Panc1 (cell line): ENCODE measurements at regions not wholly inside any gene's neighbourhood (a gene's known extent, or its start where the extent isn't known, plus 50 kb on each side); places are given as distances from the start of the nearest gene placed in this dataset.

ENCODE experiments used
- ATAC-seq: fragments of 200-7000 bp; cut with Tn5 transposase; 2 replicates; pipeline ENCODE4 v1.9.1; 2020; ENCODE audit warnings: mild to moderate bottlenecking, moderate library complexity
- BruUV-seq: library from RNA; stranded (reverse); fragments of 400-500 nt; replicated peaks from 2 replicates; lab custom pipeline; 2021; lab: Mats Ljungman, UMichigan
- CTCF ChIA-PET: fragments of 300-600 bp; sonication (Branson Sonifier 250); formaldehyde crosslinking; loops from one replicate; lab custom pipeline; 2022; ENCODE audit warnings: antibody characterized with exemption; lab: Charles Lee
- POLR2A ChIA-PET: fragments of 300-600 bp; sonication (Branson Sonifier 250); formaldehyde crosslinking; loops from one replicate; lab custom pipeline; 2022; ENCODE audit warnings: antibody characterized with exemption; lab: Charles Lee
- DNase-seq: peaks from one replicate; pipeline ENCODE4 v3.0.0-alpha.2; 2010; ENCODE audit warnings: low read depth, low spot score
- H3K27ac ChIP-seq: 2 replicates; pipeline ENCODE4 v1.5.1; 2011; ENCODE audit warnings: mild to moderate bottlenecking, low read length, inconsistent platforms
- H3K27me3 ChIP-seq: fragments of 200-500 bp; sonication (Bioruptor generic); 2 replicates; pipeline ENCODE4 v1.6.0; 2014; ENCODE audit warnings: low read length, inconsistent platforms; ENCODE audit not compliant: control insufficient read depth, insufficient read depth
- H3K36me3 ChIP-seq: fragments of 200-500 bp; sonication (Bioruptor generic); 2 replicates; pipeline ENCODE4 v1.5.1; 2014; ENCODE audit warnings: inconsistent platforms, mild to moderate bottlenecking, low read length, moderate library complexity; ENCODE audit not compliant: control insufficient read depth, insufficient read depth
- H3K4me1 ChIP-seq: 2 replicates; pipeline ENCODE4 v1.5.1; 2011; ENCODE audit warnings: inconsistent platforms, mild to moderate bottlenecking, low read length, moderate library complexity; ENCODE audit not compliant: control insufficient read depth, insufficient read depth
- H3K4me3 ChIP-seq, 2 experiments: 2 replicates each; pipeline ENCODE4 v1.5.1; 2011 to 2012; ENCODE audit warnings: low read depth in 2 of 2, low read length in 2 of 2, mild to moderate bottlenecking in 2 of 2, inconsistent platforms in 1 of 2, moderate library complexity in 1 of 2
- H3K9me3 ChIP-seq: fragments of 200-500 bp; sonication (Bioruptor generic); 2 replicates; pipeline ENCODE4 v1.5.1; 2014; ENCODE audit warnings: low read depth, mild to moderate bottlenecking, inconsistent platforms, low read length, moderate library complexity; ENCODE audit not compliant: control insufficient read depth, insufficient read depth
- POLR2AphosphoS5 ChIP-seq: IDR thresholded peaks from 2 replicates; pipeline ENCODE4 v1.6.1; 2012; ENCODE audit warnings: mild to moderate bottlenecking, low read depth, low read length, moderate library complexity
- SIN3A ChIP-seq: IDR thresholded peaks from 2 replicates; pipeline ENCODE4 v1.6.1; 2012; ENCODE audit warnings: low read depth, mild to moderate bottlenecking, low read length, moderate library complexity, borderline replicate concordance; ENCODE audit not compliant: insufficient read depth
- TCF7L2 ChIP-seq: IDR thresholded peaks from 2 replicates; pipeline ENCODE4 v1.6.1; 2011; ENCODE audit warnings: mild to moderate bottlenecking, low read depth, low read length, inconsistent platforms
- in situ Hi-C: cut with HindIII; loops from 2 replicates; pipeline ENCODE4 v1.10.0; 2016; ENCODE audit warnings: low sequenced_read_pairs, low pct_unique_long_range_greater_than_20kb
- intact Hi-C: fragments of 100-400 bp; cut with micrococcal nuclease; formaldehyde crosslinking; loops from one replicate; pipeline ENCODE4 v1.10.0; 2022; ENCODE audit not compliant: unreplicated experiment
- TF ChIP-seq, protein P1 (sequence below), 2 experiments: IDR thresholded peaks; 2 replicates each; pipeline ENCODE4 v1.6.1; 2011 to 2012; ENCODE audit warnings: low read depth in 2 of 2, control low read depth in 1 of 2, low read length in 1 of 2, mild to moderate bottlenecking in 1 of 2, moderate library complexity in 1 of 2; ENCODE audit not compliant: insufficient read depth in 1 of 2
- TF ChIP-seq, protein P2 (sequence below): fragments of 450-650 bp; IDR thresholded peaks from 2 replicates; pipeline ENCODE4 v1.5.1; 2017; ENCODE audit warnings: mild to moderate bottlenecking

DNA sequence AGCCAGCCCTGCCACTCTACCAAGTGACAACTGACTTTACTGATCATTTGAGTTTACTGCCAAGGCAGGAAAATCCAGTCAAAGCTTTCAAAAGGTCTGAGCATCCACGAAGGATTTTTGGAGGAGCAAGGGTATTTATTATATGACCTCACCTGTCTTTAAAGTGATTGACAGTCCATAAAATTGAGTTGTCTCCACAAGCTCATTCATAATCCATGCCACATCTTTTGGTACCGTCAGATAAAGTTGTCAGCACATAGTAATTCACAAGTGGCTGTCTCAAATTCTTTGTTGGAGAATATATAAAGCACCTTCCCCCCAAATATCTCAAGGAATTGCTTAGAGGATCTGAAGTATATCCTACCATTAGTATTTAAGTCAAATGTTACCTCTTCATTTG lies 240.5 kb downstream of the METTL4 start:
- intact Hi-C loops, result no loop called here
- TF ChIP-seq TCF7L2 (no peak), SIN3A (no peak), POLR2AphosphoS5 (no peak)
- TF ChIP-seq, protein P1, sequence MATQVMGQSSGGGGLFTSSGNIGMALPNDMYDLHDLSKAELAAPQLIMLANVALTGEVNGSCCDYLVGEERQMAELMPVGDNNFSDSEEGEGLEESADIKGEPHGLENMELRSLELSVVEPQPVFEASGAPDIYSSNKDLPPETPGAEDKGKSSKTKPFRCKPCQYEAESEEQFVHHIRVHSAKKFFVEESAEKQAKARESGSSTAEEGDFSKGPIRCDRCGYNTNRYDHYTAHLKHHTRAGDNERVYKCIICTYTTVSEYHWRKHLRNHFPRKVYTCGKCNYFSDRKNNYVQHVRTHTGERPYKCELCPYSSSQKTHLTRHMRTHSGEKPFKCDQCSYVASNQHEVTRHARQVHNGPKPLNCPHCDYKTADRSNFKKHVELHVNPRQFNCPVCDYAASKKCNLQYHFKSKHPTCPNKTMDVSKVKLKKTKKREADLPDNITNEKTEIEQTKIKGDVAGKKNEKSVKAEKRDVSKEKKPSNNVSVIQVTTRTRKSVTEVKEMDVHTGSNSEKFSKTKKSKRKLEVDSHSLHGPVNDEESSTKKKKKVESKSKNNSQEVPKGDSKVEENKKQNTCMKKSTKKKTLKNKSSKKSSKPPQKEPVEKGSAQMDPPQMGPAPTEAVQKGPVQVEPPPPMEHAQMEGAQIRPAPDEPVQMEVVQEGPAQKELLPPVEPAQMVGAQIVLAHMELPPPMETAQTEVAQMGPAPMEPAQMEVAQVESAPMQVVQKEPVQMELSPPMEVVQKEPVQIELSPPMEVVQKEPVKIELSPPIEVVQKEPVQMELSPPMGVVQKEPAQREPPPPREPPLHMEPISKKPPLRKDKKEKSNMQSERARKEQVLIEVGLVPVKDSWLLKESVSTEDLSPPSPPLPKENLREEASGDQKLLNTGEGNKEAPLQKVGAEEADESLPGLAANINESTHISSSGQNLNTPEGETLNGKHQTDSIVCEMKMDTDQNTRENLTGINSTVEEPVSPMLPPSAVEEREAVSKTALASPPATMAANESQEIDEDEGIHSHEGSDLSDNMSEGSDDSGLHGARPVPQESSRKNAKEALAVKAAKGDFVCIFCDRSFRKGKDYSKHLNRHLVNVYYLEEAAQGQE (IDR thresholded peaks at IDR 0.05; ENCODE audit: insufficient read depth in 1 of 2, low read depth in 2 of 2, low read length in 1 of 2), result no peak
- TF ChIP-seq, protein P2, sequence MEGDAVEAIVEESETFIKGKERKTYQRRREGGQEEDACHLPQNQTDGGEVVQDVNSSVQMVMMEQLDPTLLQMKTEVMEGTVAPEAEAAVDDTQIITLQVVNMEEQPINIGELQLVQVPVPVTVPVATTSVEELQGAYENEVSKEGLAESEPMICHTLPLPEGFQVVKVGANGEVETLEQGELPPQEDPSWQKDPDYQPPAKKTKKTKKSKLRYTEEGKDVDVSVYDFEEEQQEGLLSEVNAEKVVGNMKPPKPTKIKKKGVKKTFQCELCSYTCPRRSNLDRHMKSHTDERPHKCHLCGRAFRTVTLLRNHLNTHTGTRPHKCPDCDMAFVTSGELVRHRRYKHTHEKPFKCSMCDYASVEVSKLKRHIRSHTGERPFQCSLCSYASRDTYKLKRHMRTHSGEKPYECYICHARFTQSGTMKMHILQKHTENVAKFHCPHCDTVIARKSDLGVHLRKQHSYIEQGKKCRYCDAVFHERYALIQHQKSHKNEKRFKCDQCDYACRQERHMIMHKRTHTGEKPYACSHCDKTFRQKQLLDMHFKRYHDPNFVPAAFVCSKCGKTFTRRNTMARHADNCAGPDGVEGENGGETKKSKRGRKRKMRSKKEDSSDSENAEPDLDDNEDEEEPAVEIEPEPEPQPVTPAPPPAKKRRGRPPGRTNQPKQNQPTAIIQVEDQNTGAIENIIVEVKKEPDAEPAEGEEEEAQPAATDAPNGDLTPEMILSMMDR, result no peak
- Histone ChIP-seq H3K4me3 (no peak overlapping the region), H3K27me3 (no peaks in the 10 kb centered on the region), H3K36me3 (no peaks in the 10 kb centered on the region), H3K9me3 (no peaks in the 10 kb centered on the region), H3K27ac (no peak overlapping the region), H3K4me1 (no peaks in the 10 kb centered on the region)
- ATAC-seq (no peak), DNase-seq (no peak)
- ChIA-PET POLR2A (no interaction called here), CTCF (no interaction called here)
- BruUV-seq, result no TSS peak
- in situ Hi-C loops, result no loop called here

DNA sequence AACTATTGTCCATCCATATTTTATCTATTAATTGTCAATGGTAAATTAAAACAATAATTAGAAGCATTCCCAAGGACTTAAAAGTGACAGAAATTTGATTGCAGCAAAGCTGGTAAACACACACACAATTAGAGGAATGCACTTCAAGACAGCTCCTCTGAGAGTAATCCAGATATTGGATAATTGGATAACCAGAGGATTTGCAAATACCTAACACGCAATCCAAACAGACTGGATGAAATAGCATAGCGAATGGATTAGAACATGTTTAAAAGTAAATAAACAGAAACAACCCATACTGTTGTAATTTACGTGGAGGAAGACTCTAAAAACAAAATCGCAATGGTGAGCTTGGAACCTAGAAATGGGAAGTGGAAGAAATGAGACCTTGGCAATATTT lies 239.8 kb downstream of the METTL4 start:
- no TSS peak for BruUV-seq
- Histone ChIP-seq H3K27ac (no peak overlapping the region), H3K4me1 (no peaks in the 10 kb centered on the region), H3K9me3 (no peaks in the 10 kb centered on the region), H3K27me3 (no peaks in the 10 kb centered on the region), H3K4me3 (no peak overlapping the region), H3K36me3 (no peaks in the 10 kb centered on the region)
- intact Hi-C loops, result no loop called here
- ChIA-PET POLR2A (no interaction called here), CTCF (no interaction called here)
- DNase-seq, result no peak
- TF ChIP-seq POLR2AphosphoS5, result no peak
- no peak for TF ChIP-seq TCF7L2
- TF ChIP-seq SIN3A, result no peak
- TF ChIP-seq, protein P1 (IDR thresholded peaks at IDR 0.05; ENCODE audit: insufficient read depth in 1 of 2, low read depth in 2 of 2, low read length in 1 of 2), result no peak
- TF ChIP-seq, protein P2, result no peak
- in situ Hi-C loops, result no loop called here
- no peak for ATAC-seq
